GM12878 (cell line): ENCODE measurements at regions not wholly inside any gene's neighbourhood (a gene's known extent, or its start where the extent isn't known, plus 50 kb on each side); places are given as distances from the start of the nearest gene placed in this dataset.

Experiments used
- ATAC-seq: fragments of 200-7000 bp; cut with Tn5 transposase; 3 replicates; pipeline ENCODE4 v1.9.1; 2020; ENCODE audit warnings: mild to moderate bottlenecking, moderate library complexity
- BruUV-seq: library from RNA; stranded (reverse); fragments of 400-500 nt; replicated peaks from 2 replicates; lab custom pipeline; 2021; lab: Mats Ljungman, UMichigan
- CTCF ChIA-PET: fragments of 300-600 bp; sonication (Branson Sonifier 250); formaldehyde crosslinking; extraction: SDS; loops from one replicate; lab custom pipeline; 2021; ENCODE audit warnings: inconsistent platforms; lab: Yijun Ruan, JAX
- POLR2A ChIA-PET: fragments of 350-600 bp; formaldehyde crosslinking; extraction: SDS; loops from one replicate; lab custom pipeline; 2021; ENCODE audit warnings: inconsistent platforms; lab: Charles Lee
- RAD21 ChIA-PET: fragments of 300-600 bp; sonication (Branson Sonifier 250); formaldehyde crosslinking; loops from one replicate; lab custom pipeline; 2023; ENCODE audit warnings: antibody characterized with exemption; ENCODE audit not compliant: unreplicated experiment; lab: Charles Lee
- SMC1A ChIA-PET: fragments of 300-600 bp; sonication (Branson Sonifier 250); formaldehyde crosslinking; loops from one replicate; lab custom pipeline; 2023; ENCODE audit not compliant: unreplicated experiment, uncharacterized antibody; lab: Charles Lee
- DNase-seq: peaks from one replicate; pipeline ENCODE4 v3.0.0-alpha.2; 2011; ENCODE audit warnings: low read depth, low spot score
- FAIRE-seq: peaks from 3 replicates; lab custom pipeline; 2011; peaks lifted over from hg19 to GRCh38; lab: Jason Lieb, UNC
- H2AFZ ChIP-seq: 2 replicates; pipeline ENCODE4 v1.6.0; 2011; ENCODE audit warnings: low read depth, low read length, control low read depth; ENCODE audit not compliant: control insufficient read depth
- H3K27ac ChIP-seq: 2 replicates; pipeline ENCODE4 v1.5.1; 2011; ENCODE audit warnings: control low read depth; ENCODE audit not compliant: control insufficient read depth, insufficient read depth
- H3K27me3 ChIP-seq, 2 experiments: replicated peaks in 1 of 2; 2 replicates each; pipeline versions ENCODE4 v1.6.0 to v1.6.1; 2011; ENCODE audit warnings: low read length in 1 of 2; ENCODE audit not compliant: control insufficient read depth in 2 of 2, insufficient read depth in 2 of 2
- H3K36me3 ChIP-seq, 2 experiments: 2 replicates each; pipeline ENCODE4 v1.5.1; 2011; ENCODE audit warnings: low read length in 1 of 2; ENCODE audit not compliant: control insufficient read depth in 2 of 2, insufficient read depth in 2 of 2
- H3K4me1 ChIP-seq: 2 replicates; pipeline ENCODE4 v1.6.1; 2011; ENCODE audit warnings: mild to moderate bottlenecking, low read length, moderate library complexity, mixed read lengths; ENCODE audit not compliant: control insufficient read depth, insufficient read depth
- H3K4me2 ChIP-seq: 2 replicates; pipeline ENCODE4 v1.6.0; 2011; ENCODE audit warnings: control low read depth; ENCODE audit not compliant: control insufficient read depth, insufficient read depth
- H3K4me3 ChIP-seq: fragments of 200-600 bp; sonication (generic); 2 replicates; pipeline ENCODE4 v1.5.1; 2016
- H3K79me2 ChIP-seq: 2 replicates; pipeline ENCODE4 v1.6.0; 2011; ENCODE audit warnings: low read length; ENCODE audit not compliant: control insufficient read depth, insufficient read depth
- H3K9ac ChIP-seq: 2 replicates; pipeline ENCODE4 v1.8.0; 2011; ENCODE audit warnings: low read length, control low read depth, mixed read lengths; ENCODE audit not compliant: control insufficient read depth, insufficient read depth
- H3K9me3 ChIP-seq: replicated peaks from 3 replicates; pipeline ENCODE4 v1.5.1; 2011; ENCODE audit warnings: mild to moderate bottlenecking, low read length; ENCODE audit not compliant: control insufficient read depth, insufficient read depth
- H4K20me1 ChIP-seq: 2 replicates; pipeline ENCODE4 v1.6.0; 2011; ENCODE audit not compliant: control insufficient read depth, insufficient read depth
- BMI1 ChIP-seq: fragments of 450-650 bp; IDR thresholded peaks from 2 replicates; pipeline ENCODE4 v1.6.1; 2016; ENCODE audit warnings: mild to moderate bottlenecking, moderate library complexity, borderline replicate concordance
- MTA3 ChIP-seq: IDR thresholded peaks from 2 replicates; pipeline ENCODE4 v1.6.1; 2012; ENCODE audit warnings: low read length, inconsistent platforms, borderline replicate concordance
- RELB ChIP-seq: fragments of 450-650 bp; IDR thresholded peaks from 2 replicates; pipeline ENCODE4 v1.6.1; 2017; ENCODE audit warnings: low read depth, mild to moderate bottlenecking, moderate library complexity
- SUZ12 ChIP-seq: fragments of 200-600 bp; sonication (generic); IDR thresholded peaks from one replicate; pipeline ENCODE4 v1.6.1; 2018; ENCODE audit warnings: antibody characterized with exemption, mild to moderate bottlenecking; ENCODE audit not compliant: unreplicated experiment
- ZNF622 ChIP-seq: fragments of 450-650 bp; IDR thresholded peaks from 2 replicates; pipeline ENCODE4 v1.6.1; 2017; ENCODE audit warnings: mild to moderate bottlenecking, inconsistent platforms
- WGBS: methylation state at CpG from one replicate; pipeline ENCODE4 v1.1.6; 2016; ENCODE audit warnings: low lambda C conversion rate; ENCODE audit not compliant: insufficient replicate concordance, insufficient coverage; ENCODE audit errors: missing lambda C conversion rate; 5-methylcytosine and 5-hydroxymethylcytosine counted together
- in situ Hi-C: fragments of 300-500 bp; cut with MboI; formaldehyde crosslinking; loops from 9 replicates; pipeline ENCODE4 v1.14.3; 2018; ENCODE audit warnings: mixed read lengths
- intact Hi-C: fragments of 100-400 bp; cut with micrococcal nuclease; formaldehyde crosslinking; loops from one replicate; pipeline ENCODE4 v1.14.2; 2022; ENCODE audit not compliant: unreplicated experiment
- TF ChIP-seq, protein P1 (sequence below): fragments of 450-650 bp; formaldehyde crosslinking; IDR thresholded peaks from 2 replicates; pipeline ENCODE4 v1.4.0; 2022; ENCODE audit warnings: mild to moderate bottlenecking, moderate library complexity

- Histone ChIP-seq H3K36me3 (no peaks in the 10 kb centered on the region), H4K20me1 (no peaks in the 10 kb centered on the region), H2AFZ (no peak overlapping the region), H3K4me3 (no peak overlapping the region), H3K79me2 (no peaks in the 10 kb centered on the region), H3K9ac (no peak overlapping the region), H3K4me2 (no peak overlapping the region), H3K27ac (no peak overlapping the region), H3K27me3 (no peaks in the 10 kb centered on the region), H3K9me3 (no peaks in the 10 kb centered on the region), H3K4me1 (no peaks in the 10 kb centered on the region)
- no peak for FAIRE-seq
- ATAC-seq, result no peak
- POLR2A ChIA-PET, result no interaction called here
- CTCF ChIA-PET, result no interaction called here
- TF ChIP-seq SUZ12 (no peak), RELB (no peak), MTA3 (no peak), ZNF622 (no peak), BMI1 (no peak)
- TF ChIP-seq, protein P1, sequence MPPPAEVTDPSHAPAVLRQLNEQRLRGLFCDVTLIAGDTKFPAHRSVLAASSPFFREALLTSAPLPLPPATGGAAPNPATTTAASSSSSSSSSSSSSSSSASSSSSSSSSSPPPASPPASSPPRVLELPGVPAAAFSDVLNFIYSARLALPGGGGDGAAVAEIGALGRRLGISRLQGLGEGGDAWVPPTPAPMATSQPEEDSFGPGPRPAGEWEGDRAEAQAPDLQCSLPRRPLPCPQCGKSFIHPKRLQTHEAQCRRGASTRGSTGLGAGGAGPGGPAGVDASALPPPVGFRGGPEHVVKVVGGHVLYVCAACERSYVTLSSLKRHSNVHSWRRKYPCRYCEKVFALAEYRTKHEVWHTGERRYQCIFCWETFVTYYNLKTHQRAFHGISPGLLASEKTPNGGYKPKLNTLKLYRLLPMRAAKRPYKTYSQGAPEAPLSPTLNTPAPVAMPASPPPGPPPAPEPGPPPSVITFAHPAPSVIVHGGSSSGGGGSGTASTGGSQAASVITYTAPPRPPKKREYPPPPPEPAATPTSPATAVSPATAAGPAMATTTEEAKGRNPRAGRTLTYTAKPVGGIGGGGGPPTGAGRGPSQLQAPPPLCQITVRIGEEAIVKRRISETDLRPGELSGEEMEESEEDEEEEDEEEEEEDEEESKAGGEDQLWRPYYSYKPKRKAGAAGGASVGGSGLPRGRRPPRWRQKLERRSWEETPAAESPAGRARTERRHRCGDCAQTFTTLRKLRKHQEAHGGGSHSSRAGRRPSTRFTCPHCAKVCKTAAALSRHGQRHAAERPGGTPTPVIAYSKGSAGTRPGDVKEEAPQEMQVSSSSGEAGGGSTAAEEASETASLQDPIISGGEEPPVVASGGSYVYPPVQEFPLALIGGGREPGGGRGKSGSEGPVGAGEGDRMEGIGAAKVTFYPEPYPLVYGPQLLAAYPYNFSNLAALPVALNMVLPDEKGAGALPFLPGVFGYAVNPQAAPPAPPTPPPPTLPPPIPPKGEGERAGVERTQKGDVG, result no peak
- WGBS, result 6% methylated on average over 5 of the region's 5 CpGs
- intact Hi-C loops, result no loop called here
- BruUV-seq, result no TSS peak
- in situ Hi-C loops, result no loop called here
- SMC1A ChIA-PET, result no interaction called here
- RAD21 ChIA-PET, result no interaction called here
- no peak for DNase-seq
These were observed 486.1 kb upstream of the COBL start for GRCh38 chr7:51802718-51803117.
